Body of pancreas (tissue), 4 donors: ENCODE measurements at regions not wholly inside any gene's neighbourhood (a gene's known extent, or its start where the extent isn't known, plus 50 kb on each side); places are given as distances from the start of the nearest gene placed in this dataset.

Experiments used
- ATAC-seq: fragments of 150-250 bp; one replicate; pipeline ENCODE4 v1.9.1; 2016
- DNase-seq, 4 donors: peaks; one replicate each; pipeline ENCODE4 v3.0.0-alpha.2; 2019
- H3K27ac ChIP-seq, 4 donors: fragments of 200-600 bp; sonication (generic); 1 replicate in 3 of 4; 2 replicates in 1 of 4; pipeline versions ENCODE4 v1.5.1 to v1.6.1; 2016 to 2019; ENCODE audit warnings: mild to moderate bottlenecking in 1 of 4, mixed read lengths in 1 of 4, moderate library complexity in 1 of 4
- H3K27me3 ChIP-seq, 2 donors: fragments of 200-600 bp; sonication (generic); one replicate each; pipeline ENCODE4 v1.6.0; 2016; ENCODE audit warnings: mild to moderate bottlenecking in 1 of 2
- H3K36me3 ChIP-seq, 2 donors: fragments of 200-600 bp; sonication (generic); replicated peaks in 1 of 2; 2 replicates each; pipeline ENCODE4 v1.5.1; 2016; ENCODE audit warnings: low read depth in 2 of 2; ENCODE audit not compliant: insufficient read depth in 1 of 2
- H3K4me1 ChIP-seq: fragments of 200-600 bp; sonication (generic); one replicate; pipeline ENCODE4 v1.6.0; 2016
- H3K4me3 ChIP-seq, 2 donors: fragments of 200-600 bp; sonication (generic); 1 replicate in 1 of 2; 2 replicates in 1 of 2; pipeline ENCODE4 v1.5.1; 2016 to 2019
- H3K9me3 ChIP-seq, 3 donors: fragments of 200-600 bp; sonication (generic); 1 replicate in 2 of 3; 2 replicates in 1 of 3; pipeline ENCODE4 v1.5.1; 2016
- POLR2A ChIP-seq, 3 donors: fragments of 450-650 bp; IDR thresholded peaks; one replicate each; pipeline ENCODE4 v1.6.1; 2016; ENCODE audit warnings: antibody characterized with exemption in 3 of 3, mild to moderate bottlenecking in 2 of 3
- WGBS, 2 donors: methylation state at CpG; one replicate each; pipeline ENCODE4 v1.1.5; 2017; 5-methylcytosine and 5-hydroxymethylcytosine counted together
- intact Hi-C: fragments of 100-400 bp; cut with DNase I; formaldehyde crosslinking; loops from one replicate; pipeline ENCODE4 v1.15.1; 2023
- TF ChIP-seq, protein P1 (sequence below), 7 experiments: fragments of 450-650 bp in 4 of 7; fragments of 200-600 bp in 3 of 7; sonication (generic) in 3 of 7; IDR thresholded peaks; one replicate each; pipeline ENCODE4 v1.5.1; 2016 to 2019; ENCODE audit warnings: antibody characterized with exemption in 7 of 7

DNA sequence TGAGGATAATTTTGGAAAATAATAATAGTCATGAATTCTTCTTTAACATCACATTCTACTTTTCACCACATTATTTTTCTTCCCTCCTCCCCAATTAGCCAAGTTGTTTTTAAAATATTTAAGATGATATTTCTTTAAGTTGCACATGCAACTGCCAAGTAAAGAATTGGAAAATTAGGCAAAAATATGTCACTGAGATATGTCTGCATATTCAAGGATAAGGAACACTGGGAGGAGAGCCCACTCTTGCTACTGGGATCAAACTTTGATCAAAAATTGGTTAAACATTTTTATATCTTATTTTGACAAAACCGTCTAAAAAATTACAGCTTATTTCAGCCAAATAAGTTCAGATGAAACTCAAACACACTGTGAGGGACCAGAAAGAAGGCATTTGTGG is 231.2 kb upstream of the TMTC1 start:
- 18 to 20% methylated on average over 1 of the region's 1 CpG for WGBS, 2 donors
- Histone ChIP-seq H3K9me3 (no peaks in the 10 kb centered on the region), H3K4me1 (peaks cover 6% of the 10 kb centered on the region), H3K27me3 (no peaks in the 10 kb centered on the region), H3K27ac (no peak overlapping the region), H3K4me3 (no peak overlapping the region), H3K36me3 (no peaks in the 10 kb centered on the region)
- intact Hi-C loops, result no loop called here
- TF ChIP-seq POLR2A (IDR thresholded peaks at IDR 0.05), result no peak
- TF ChIP-seq, protein P1, sequence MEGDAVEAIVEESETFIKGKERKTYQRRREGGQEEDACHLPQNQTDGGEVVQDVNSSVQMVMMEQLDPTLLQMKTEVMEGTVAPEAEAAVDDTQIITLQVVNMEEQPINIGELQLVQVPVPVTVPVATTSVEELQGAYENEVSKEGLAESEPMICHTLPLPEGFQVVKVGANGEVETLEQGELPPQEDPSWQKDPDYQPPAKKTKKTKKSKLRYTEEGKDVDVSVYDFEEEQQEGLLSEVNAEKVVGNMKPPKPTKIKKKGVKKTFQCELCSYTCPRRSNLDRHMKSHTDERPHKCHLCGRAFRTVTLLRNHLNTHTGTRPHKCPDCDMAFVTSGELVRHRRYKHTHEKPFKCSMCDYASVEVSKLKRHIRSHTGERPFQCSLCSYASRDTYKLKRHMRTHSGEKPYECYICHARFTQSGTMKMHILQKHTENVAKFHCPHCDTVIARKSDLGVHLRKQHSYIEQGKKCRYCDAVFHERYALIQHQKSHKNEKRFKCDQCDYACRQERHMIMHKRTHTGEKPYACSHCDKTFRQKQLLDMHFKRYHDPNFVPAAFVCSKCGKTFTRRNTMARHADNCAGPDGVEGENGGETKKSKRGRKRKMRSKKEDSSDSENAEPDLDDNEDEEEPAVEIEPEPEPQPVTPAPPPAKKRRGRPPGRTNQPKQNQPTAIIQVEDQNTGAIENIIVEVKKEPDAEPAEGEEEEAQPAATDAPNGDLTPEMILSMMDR (IDR thresholded peaks at IDR 0.05), result no peak
- ATAC-seq (no peak), DNase-seq (no peak)

DNA sequence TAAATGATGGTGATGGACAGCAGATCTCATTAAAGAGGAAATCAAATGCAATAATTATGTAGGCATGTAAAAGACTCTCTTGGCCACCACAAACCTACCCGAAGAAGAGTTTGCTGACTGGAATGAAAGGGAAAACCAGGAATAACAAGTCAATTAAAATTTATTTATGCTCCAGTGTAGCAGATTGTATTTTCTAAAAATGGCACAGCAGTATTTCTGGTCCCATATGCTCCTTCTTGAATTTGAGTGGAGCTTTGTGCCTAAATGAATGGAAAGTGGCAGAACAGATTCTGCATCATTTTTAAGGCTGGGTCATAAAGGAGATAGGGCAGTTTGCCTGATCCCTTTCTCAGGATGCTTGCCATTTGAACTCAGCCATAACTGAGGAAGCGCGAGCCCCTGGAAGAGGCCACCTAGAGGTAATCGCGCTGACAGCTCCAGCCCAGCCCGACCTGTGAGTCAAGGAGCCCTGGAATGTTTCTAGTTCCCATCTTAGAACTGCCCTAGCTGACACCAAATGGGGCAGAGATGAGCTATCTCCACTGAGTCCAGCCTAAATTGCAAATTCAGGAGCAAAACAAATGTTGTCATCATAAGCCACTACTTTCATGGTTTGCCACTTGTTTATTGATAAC is 229.2 kb upstream of the TMTC1 start:
- 30 to 47% methylated on average over 4 to 6 of the region's 6 CpGs for WGBS, 2 donors

DNA sequence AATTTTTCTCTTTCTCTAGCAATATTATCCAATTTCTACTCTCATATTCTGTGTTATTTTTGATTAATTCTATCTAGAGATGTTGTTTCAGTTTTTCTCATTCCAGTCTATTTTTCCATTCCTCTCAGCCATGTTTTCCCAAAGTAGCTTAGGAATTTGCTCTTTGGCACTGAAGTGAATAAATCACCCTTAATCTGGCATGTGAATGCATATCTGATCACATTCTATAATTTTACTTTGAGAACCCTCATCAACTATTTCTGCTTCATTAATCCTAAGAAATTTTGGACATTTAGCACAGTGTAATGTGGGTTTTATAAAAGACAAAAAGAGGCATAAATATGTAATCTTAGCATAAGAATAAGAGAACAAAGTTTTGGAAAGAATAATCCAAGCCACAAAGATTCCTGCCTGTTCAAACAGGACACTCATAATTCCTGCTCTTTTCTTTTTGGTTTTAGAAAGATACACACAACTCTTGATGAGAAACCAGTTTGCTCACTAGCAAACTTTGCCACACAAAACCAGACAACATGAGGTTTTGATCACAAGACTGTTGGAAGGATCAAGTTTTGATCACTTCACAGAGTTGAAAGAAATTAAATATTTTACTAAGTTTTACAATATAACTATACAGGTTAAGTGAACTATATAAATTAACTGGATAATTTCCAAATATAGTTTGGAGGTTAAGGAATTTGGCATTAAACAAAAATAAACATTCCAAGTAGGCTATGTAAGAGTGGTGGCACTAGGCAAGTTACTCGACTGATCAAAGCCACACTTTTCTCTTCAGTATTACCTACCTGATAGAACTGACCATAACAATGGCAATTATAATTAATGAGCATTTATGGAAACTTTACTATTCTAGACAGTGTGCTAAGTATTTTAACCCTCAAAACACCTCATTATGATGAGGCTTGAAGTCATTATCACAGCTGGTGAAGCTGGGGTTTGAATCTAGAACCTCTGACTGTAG is 226.6 kb upstream of the TMTC1 start:
- no peak overlapping the region for H3K4me3 ChIP-seq
- ATAC-seq (no peak), DNase-seq (no peak)
- H3K27ac ChIP-seq, result no peak overlapping the region
- 42 to 46% methylated on average over 1 of the region's 1 CpG for WGBS, 2 donors
- H3K36me3 ChIP-seq, result no peaks in the 10 kb centered on the region
- peaks cover 5% of the 10 kb centered on the region for H3K4me1 ChIP-seq
- H3K9me3 ChIP-seq, result no peaks in the 10 kb centered on the region
- TF ChIP-seq, protein P1 (IDR thresholded peaks at IDR 0.05), result no peak
- intact Hi-C loops, result no loop called here
- H3K27me3 ChIP-seq, result no peaks in the 10 kb centered on the region

More for the DNA sequence above, 229.2 kb upstream of the TMTC1 start:
- H3K27me3 ChIP-seq, result no peaks in the 10 kb centered on the region
- intact Hi-C loops, result no loop called here
- H3K9me3 ChIP-seq, result no peaks in the 10 kb centered on the region
- no peak overlapping the region for H3K4me3 ChIP-seq
- H3K27ac ChIP-seq, result no peak overlapping the region
- no peaks in the 10 kb centered on the region for H3K36me3 ChIP-seq
- H3K4me1 ChIP-seq, result peaks cover 6% of the 10 kb centered on the region
- ATAC-seq (no peak), DNase-seq (no peak)
- TF ChIP-seq, protein P1 (IDR thresholded peaks at IDR 0.05), result no peak
- no peak for TF ChIP-seq POLR2A (IDR thresholded peaks at IDR 0.05)

DNA sequence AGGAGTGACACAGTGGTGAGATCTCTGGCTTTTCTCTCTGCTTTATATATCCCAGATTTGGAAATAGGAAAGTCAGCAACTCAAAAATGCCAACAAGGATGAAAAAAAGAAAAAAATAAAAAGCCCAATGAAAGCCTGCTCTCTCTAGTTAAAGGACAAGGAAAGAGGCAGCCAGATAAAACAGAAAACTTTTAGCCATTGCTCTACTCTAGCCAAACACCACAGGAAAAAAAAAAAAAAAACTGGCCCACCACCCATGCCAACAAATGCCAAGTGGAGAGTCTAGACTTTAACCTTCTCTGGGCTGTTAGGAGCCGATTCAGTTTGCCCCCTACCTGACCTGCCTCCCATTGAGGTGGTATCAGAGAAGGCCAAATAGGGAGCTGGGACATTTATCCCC is 222.3 kb upstream of the TMTC1 start:
- DNase-seq (no peak), ATAC-seq (no peak)
- intact Hi-C loops, result no loop called here
- TF ChIP-seq, protein P1 (IDR thresholded peaks at IDR 0.05), result no peak
- no peak for TF ChIP-seq POLR2A (IDR thresholded peaks at IDR 0.05)
- Histone ChIP-seq H3K36me3 (no peaks in the 10 kb centered on the region), H3K4me3 (no peak overlapping the region), H3K27me3 (no peaks in the 10 kb centered on the region), H3K9me3 (no peaks in the 10 kb centered on the region), H3K4me1 (no peaks in the 10 kb centered on the region), H3K27ac (no peak overlapping the region)
- WGBS, 2 donors, result 42 to 57% methylated on average over 1 of the region's 1 CpG
